Progenitor cell of endocrine pancreas (in vitro differentiated cells): ENCODE measurements at regions not wholly inside any gene's neighbourhood (a gene's known extent, or its start where the extent isn't known, plus 50 kb on each side); places are given as distances from the start of the nearest gene placed in this dataset.
"Not testable (repeated sequence)": the region's sequence is repeated elsewhere in the genome, so short reads cannot be mapped to it uniquely, and the experiment has no call there.

Experiments used
- DNase-seq: peaks from one replicate; pipeline ENCODE4 v3.0.0; 2021; ENCODE audit warnings: low spot score; ENCODE audit not compliant: unreplicated experiment
- H3K27ac Mint-ChIP-seq: 2 replicates; pipeline ENCODE4 v1.8.0; 2021; ENCODE audit warnings: mild to moderate bottlenecking, moderate library complexity, mixed read lengths
- H3K27me3 Mint-ChIP-seq: 2 replicates; pipeline ENCODE4 v1.8.0; 2021; ENCODE audit warnings: mixed read lengths
- H3K36me3 Mint-ChIP-seq: 2 replicates; pipeline ENCODE4 v1.8.0; 2022; ENCODE audit warnings: mixed read lengths; ENCODE audit not compliant: insufficient read depth
- H3K4me1 Mint-ChIP-seq: 2 replicates; pipeline ENCODE4 v1.8.0; 2021; ENCODE audit warnings: low read depth, mixed read lengths
- H3K4me3 Mint-ChIP-seq: 2 replicates; pipeline ENCODE4 v1.8.0; 2021; ENCODE audit warnings: low read depth, mild to moderate bottlenecking, moderate library complexity, mixed read lengths
- H3K9me3 Mint-ChIP-seq: 2 replicates; pipeline ENCODE4 v1.8.0; 2021; ENCODE audit warnings: low read depth, mixed read lengths
- TF ChIP-seq, protein P1 (sequence below): fragments of 200-600 bp; sonication (generic); IDR thresholded peaks from one replicate; pipeline ENCODE4 v1.5.0; 2021; ENCODE audit warnings: antibody characterized with exemption, mild to moderate bottlenecking; ENCODE audit not compliant: unreplicated experiment

DNA sequence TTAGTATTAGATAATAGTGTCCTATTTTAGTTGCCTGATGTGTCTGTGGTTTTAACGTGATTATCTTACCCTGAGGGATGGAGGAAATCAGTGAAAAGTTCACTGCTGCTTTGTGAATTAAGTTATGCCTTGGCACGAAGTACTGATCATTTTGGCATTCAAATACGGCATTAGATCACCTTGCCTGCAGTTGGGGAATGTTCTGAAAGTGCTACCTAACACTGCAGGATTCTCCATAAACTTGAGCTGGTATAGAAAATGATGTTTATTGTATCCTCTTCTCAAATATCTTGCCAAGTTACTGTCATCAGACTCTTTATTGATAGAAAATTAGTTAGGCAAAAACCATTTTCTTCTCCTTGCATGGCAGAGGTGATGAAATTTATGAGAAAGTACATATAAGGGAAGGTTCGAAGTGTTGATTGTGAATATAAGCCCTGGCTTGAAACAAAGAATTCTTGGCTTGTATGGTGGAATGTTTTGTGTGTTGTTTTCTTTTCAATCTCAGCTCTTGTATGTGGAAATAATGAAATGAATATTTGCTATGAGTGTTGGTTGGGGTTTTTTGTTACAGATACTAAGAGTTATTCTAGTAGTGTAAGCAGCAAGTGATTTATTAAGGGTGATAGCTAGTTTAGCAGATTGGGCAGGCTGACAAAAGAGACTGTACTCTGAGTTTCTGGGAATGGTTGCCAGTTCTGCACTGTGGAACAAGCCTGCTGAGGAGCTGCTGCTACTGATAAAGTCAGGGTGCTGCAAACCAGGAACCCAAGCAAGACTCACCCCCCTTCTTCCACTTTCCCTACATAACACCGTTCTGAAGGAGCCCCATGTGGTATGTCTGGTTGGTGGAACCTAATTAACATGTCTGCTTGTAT is 448.3 kb downstream of the PCNX1 start:
- no peak for DNase-seq
- Mint-ChIP-seq H3K4me3 (no peak overlapping the region), H3K27me3 (no peaks in the 10 kb centered on the region)

DNA sequence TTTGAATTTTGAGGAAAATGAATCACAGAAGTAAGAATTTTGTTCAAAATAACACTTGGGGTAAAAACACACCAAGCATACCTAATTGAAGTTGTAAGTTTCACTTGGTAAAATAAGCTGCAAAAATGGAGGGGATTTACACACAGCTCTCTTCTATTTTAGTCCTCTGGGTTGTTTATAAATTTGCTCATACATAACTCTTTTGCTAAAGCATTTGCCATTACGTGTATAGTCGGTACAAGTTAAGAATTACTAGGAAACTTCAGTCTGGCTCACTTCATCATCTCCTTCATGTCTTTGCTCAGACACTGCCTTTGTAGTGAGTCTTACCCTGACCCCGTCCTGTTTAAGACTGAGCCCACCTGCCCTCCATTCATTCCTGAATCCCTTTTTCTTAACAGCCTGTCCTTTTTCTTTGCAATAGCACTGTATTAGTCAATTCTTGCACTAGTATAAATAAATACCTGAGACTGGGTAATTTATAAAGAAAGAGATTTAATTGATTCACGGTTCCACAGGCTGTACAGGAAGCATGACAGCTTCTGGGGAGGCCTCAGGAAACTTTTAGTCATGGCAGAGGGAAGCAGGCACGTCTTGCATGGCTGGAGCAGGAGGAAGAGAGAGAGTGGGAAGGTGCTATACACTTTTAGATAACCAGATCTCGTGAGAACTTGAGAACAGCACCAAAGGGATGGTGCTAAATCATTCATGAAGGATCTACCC is 451.1 kb downstream of the PCNX1 start:
- no peaks in the 10 kb centered on the region for H3K27me3 Mint-ChIP-seq
- no peak for DNase-seq
- peak overlapping the region; percentile 2 for H3K27ac Mint-ChIP-seq
- no peak overlapping the region for H3K4me3 Mint-ChIP-seq
- peaks cover 6% of the 10 kb centered on the region for H3K9me3 Mint-ChIP-seq
- H3K36me3 Mint-ChIP-seq: peaks cover 1% of the 10 kb centered on the region
- H3K4me1 Mint-ChIP-seq: peaks cover 37% of the 10 kb centered on the region
- TF ChIP-seq, protein P1, sequence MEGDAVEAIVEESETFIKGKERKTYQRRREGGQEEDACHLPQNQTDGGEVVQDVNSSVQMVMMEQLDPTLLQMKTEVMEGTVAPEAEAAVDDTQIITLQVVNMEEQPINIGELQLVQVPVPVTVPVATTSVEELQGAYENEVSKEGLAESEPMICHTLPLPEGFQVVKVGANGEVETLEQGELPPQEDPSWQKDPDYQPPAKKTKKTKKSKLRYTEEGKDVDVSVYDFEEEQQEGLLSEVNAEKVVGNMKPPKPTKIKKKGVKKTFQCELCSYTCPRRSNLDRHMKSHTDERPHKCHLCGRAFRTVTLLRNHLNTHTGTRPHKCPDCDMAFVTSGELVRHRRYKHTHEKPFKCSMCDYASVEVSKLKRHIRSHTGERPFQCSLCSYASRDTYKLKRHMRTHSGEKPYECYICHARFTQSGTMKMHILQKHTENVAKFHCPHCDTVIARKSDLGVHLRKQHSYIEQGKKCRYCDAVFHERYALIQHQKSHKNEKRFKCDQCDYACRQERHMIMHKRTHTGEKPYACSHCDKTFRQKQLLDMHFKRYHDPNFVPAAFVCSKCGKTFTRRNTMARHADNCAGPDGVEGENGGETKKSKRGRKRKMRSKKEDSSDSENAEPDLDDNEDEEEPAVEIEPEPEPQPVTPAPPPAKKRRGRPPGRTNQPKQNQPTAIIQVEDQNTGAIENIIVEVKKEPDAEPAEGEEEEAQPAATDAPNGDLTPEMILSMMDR: no peak

More for the DNA sequence above, 448.3 kb downstream of the PCNX1 start:
- peaks cover 3% of the 10 kb centered on the region for H3K36me3 Mint-ChIP-seq
- TF ChIP-seq, protein P1: no peak
- H3K9me3 Mint-ChIP-seq: peaks cover 8% of the 10 kb centered on the region
- H3K4me1 Mint-ChIP-seq: peaks cover 24% of the 10 kb centered on the region
- peak overlapping the region; percentile 76 for H3K27ac Mint-ChIP-seq

- H3K9me3 Mint-ChIP-seq, H3K27me3 Mint-ChIP-seq, DNase-seq, H3K27ac Mint-ChIP-seq, H3K4me3 Mint-ChIP-seq, H3K36me3 Mint-ChIP-seq: not testable (repeated sequence)
- peaks cover 41% of the 10 kb centered on the region for H3K4me1 Mint-ChIP-seq
These were observed 451.7 kb downstream of the PCNX1 start for GRCh38 chr14:71358932-71359421.

GRCh38 chr14:71359823-71360222 is 452.6 kb downstream of the PCNX1 start:
- peaks cover 39% of the 10 kb centered on the region for H3K4me1 Mint-ChIP-seq
- TF ChIP-seq, protein P1: no peak
- no peak for DNase-seq
- H3K36me3 Mint-ChIP-seq: peaks cover 1% of the 10 kb centered on the region
- no peak overlapping the region for H3K27ac Mint-ChIP-seq
- H3K27me3 Mint-ChIP-seq: no peaks in the 10 kb centered on the region
- no peak overlapping the region for H3K4me3 Mint-ChIP-seq
- peaks cover 5% of the 10 kb centered on the region for H3K9me3 Mint-ChIP-seq

DNA sequence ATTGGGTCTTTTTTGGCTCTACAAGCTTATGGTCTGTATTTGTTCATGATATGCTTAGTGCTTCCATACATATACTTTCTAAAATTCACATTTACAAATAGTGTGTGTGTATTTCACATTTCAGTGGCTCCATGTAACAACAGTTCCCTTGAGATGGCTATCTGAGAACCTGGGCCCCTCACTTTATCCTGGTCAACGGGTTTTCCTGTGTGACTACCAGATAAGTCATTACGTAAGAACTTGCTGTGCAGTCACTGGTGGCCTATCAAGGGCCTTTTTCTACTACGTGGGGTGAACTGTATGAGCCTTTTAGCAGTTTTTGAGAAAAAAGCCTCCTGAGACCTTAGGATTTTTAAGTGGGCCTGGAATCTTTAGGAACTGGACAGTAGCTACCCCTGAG is 454.1 kb downstream of the PCNX1 start:
- H3K4me1 Mint-ChIP-seq: peaks cover 28% of the 10 kb centered on the region
- TF ChIP-seq, protein P1: no peak
- H3K4me3 Mint-ChIP-seq: no peak overlapping the region
- no peak overlapping the region for H3K27ac Mint-ChIP-seq
- no peak for DNase-seq
- no peaks in the 10 kb centered on the region for H3K27me3 Mint-ChIP-seq
- peaks cover 1% of the 10 kb centered on the region for H3K36me3 Mint-ChIP-seq
- H3K9me3 Mint-ChIP-seq: peaks cover 5% of the 10 kb centered on the region
